Liver (tissue), 3 donors: ENCODE measurements at regions not wholly inside any gene's neighbourhood (a gene's known extent, or its start where the extent isn't known, plus 50 kb on each side); places are given as distances from the start of the nearest gene placed in this dataset.

Experiments
- EGR1 ChIP-seq, 2 donors: IDR thresholded peaks; 2 replicates each; pipeline ENCODE4 v1.6.1; 2016 to 2018; ENCODE audit warnings: antibody characterized with exemption in 2 of 2, low read depth in 2 of 2
- HNF4A ChIP-seq, 2 donors: conservative IDR thresholded peaks; 2 replicates each; pipeline ENCODE4 v1.6.1; 2016; ENCODE audit warnings: antibody characterized with exemption in 2 of 2, mild to moderate bottlenecking in 2 of 2
- JUND ChIP-seq, 2 donors: IDR thresholded peaks; 2 replicates each; pipeline ENCODE4 v1.6.1; 2016; ENCODE audit warnings: antibody characterized with exemption in 2 of 2
- MAX ChIP-seq: IDR thresholded peaks from 2 replicates; pipeline ENCODE4 v1.6.1; 2016; ENCODE audit warnings: antibody characterized with exemption
- RAD21 ChIP-seq, 2 donors: IDR thresholded peaks; 2 replicates each; pipeline ENCODE4 v1.6.1; 2016; ENCODE audit warnings: antibody characterized with exemption in 2 of 2, mild to moderate bottlenecking in 2 of 2
- RXRA ChIP-seq, 2 donors: IDR thresholded peaks; 2 replicates each; pipeline ENCODE4 v1.6.1; 2017 to 2018; ENCODE audit warnings: antibody characterized with exemption in 2 of 2, mild to moderate bottlenecking in 1 of 2
- SP1 ChIP-seq: IDR thresholded peaks from 2 replicates; pipeline ENCODE4 v1.6.1; 2018; ENCODE audit warnings: antibody characterized with exemption, mild to moderate bottlenecking
- TAF1 ChIP-seq: conservative IDR thresholded peaks from 2 replicates; pipeline ENCODE4 v1.6.1; 2016; ENCODE audit warnings: antibody characterized with exemption, mild to moderate bottlenecking
- YY1 ChIP-seq: IDR thresholded peaks from 2 replicates; pipeline ENCODE4 v1.6.1; 2016; ENCODE audit warnings: antibody characterized with exemption, mild to moderate bottlenecking
- TF ChIP-seq, protein P1 (sequence below): fragments of 150-350 bp; IDR thresholded peaks from 2 replicates; pipeline ENCODE4 v1.5.1; 2017; ENCODE audit warnings: improper control_type of control experiment, low read depth, low read length; ENCODE audit not compliant: missing input control
- donor health status: healthy.
- donor health status: healthy.

GRCh38 chr16:65624229-65624628 lies 502.4 kb upstream of the CDH11 start:
- TF ChIP-seq HNF4A (conservative IDR thresholded peaks at IDR 0.05) (no peak), RAD21 (IDR thresholded peaks at IDR 0.05) (no peak), RXRA (IDR thresholded peaks at IDR 0.05) (no peak), JUND (IDR thresholded peaks at IDR 0.05) (no peak), YY1 (no peak), TAF1 (no peak), MAX (no peak), EGR1 (IDR thresholded peaks at IDR 0.05; ENCODE audit: low read depth in 2 of 2) (no peak), SP1 (no peak)
- TF ChIP-seq, protein P1, sequence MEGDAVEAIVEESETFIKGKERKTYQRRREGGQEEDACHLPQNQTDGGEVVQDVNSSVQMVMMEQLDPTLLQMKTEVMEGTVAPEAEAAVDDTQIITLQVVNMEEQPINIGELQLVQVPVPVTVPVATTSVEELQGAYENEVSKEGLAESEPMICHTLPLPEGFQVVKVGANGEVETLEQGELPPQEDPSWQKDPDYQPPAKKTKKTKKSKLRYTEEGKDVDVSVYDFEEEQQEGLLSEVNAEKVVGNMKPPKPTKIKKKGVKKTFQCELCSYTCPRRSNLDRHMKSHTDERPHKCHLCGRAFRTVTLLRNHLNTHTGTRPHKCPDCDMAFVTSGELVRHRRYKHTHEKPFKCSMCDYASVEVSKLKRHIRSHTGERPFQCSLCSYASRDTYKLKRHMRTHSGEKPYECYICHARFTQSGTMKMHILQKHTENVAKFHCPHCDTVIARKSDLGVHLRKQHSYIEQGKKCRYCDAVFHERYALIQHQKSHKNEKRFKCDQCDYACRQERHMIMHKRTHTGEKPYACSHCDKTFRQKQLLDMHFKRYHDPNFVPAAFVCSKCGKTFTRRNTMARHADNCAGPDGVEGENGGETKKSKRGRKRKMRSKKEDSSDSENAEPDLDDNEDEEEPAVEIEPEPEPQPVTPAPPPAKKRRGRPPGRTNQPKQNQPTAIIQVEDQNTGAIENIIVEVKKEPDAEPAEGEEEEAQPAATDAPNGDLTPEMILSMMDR, result no peak
